IMR-90 (cell line): ENCODE measurements at regions not wholly inside any gene's neighbourhood (a gene's known extent, or its start where the extent isn't known, plus 50 kb on each side); places are given as distances from the start of the nearest gene placed in this dataset.

ENCODE experiments used
- ATAC-seq: fragments of 200-7000 bp; cut with Tn5 transposase; 2 replicates; pipeline ENCODE4 v1.9.1; 2020; ENCODE audit warnings: low read depth, mild to moderate bottlenecking, moderate library complexity
- BruUV-seq: library from RNA; stranded (reverse); fragments of 400-500 nt; replicated peaks from 2 replicates; lab custom pipeline; 2021; lab: Mats Ljungman, UMichigan
- CTCF ChIA-PET: fragments of 300-600 bp; formaldehyde crosslinking; extraction: SDS; loops from one replicate; lab custom pipeline; 2021; ENCODE audit warnings: antibody characterized with exemption; lab: Yijun Ruan, JAX
- POLR2A ChIA-PET: fragments of 300-600 bp; sonication (Branson Sonifier 250); formaldehyde crosslinking; loops from one replicate; lab custom pipeline; 2022; ENCODE audit warnings: antibody characterized with exemption; ENCODE audit not compliant: unreplicated experiment; lab: Charles Lee
- DNase-seq: peaks from one replicate; pipeline ENCODE4 v3.0.0; 2013
- H2AFZ ChIP-seq: replicated peaks from 2 replicates; pipeline ENCODE3; 2013; ENCODE audit warnings: low read length, mild to moderate bottlenecking; ENCODE audit not compliant: poor library complexity
- H2AK5ac ChIP-seq: 2 replicates; pipeline ENCODE4 v1.6.1; 2013; ENCODE audit warnings: low read depth, low read length, inconsistent platforms
- H2AK9ac ChIP-seq: replicated peaks from 2 replicates; pipeline ENCODE3; 2013; ENCODE audit warnings: mild to moderate bottlenecking, low read depth, low read length, moderate library complexity; ENCODE audit not compliant: poor library complexity
- H2BK120ac ChIP-seq: 2 replicates; pipeline ENCODE4 v1.6.1; 2013; ENCODE audit warnings: low read depth, low read length, inconsistent platforms
- H2BK15ac ChIP-seq: 3 replicates; pipeline ENCODE4 v1.6.1; 2013; ENCODE audit warnings: low read depth, low read length, inconsistent platforms
- H2BK20ac ChIP-seq: 2 replicates; pipeline ENCODE4 v1.6.1; 2013; ENCODE audit warnings: low read depth, mild to moderate bottlenecking, inconsistent platforms, low read length, moderate library complexity
- H2BK5ac ChIP-seq: 2 replicates; pipeline ENCODE4 v1.6.1; 2013; ENCODE audit warnings: mild to moderate bottlenecking, low read depth, low read length, inconsistent platforms; ENCODE audit not compliant: poor library complexity, severe bottlenecking
- H3K14ac ChIP-seq: replicated peaks from 2 replicates; pipeline ENCODE4 v1.6.1; 2013; ENCODE audit warnings: low read depth, low read length, inconsistent platforms
- H3K18ac ChIP-seq: 2 replicates; pipeline ENCODE4 v1.6.1; 2013; ENCODE audit warnings: low read depth, low read length, control low read depth
- H3K23ac ChIP-seq: 2 replicates; pipeline ENCODE4 v1.6.1; 2013; ENCODE audit warnings: low read depth, low read length, inconsistent platforms
- H3K27ac ChIP-seq: 2 replicates; pipeline ENCODE4 v1.5.1; 2013; ENCODE audit warnings: mild to moderate bottlenecking, control low read depth, low read length; ENCODE audit not compliant: insufficient read depth
- H3K27me3 ChIP-seq: 2 replicates; pipeline ENCODE4 v1.6.1; 2013; ENCODE audit warnings: low read length; ENCODE audit not compliant: control insufficient read depth, insufficient read depth
- H3K36me3 ChIP-seq: 2 replicates; pipeline ENCODE4 v1.6.1; 2013; ENCODE audit warnings: low read length, mixed read lengths; ENCODE audit not compliant: control insufficient read depth, insufficient read depth
- H3K4ac ChIP-seq: 2 replicates; pipeline ENCODE4 v1.6.1; 2013; ENCODE audit warnings: low read depth, low read length, inconsistent platforms
- H3K4me1 ChIP-seq: 2 replicates; pipeline ENCODE4 v1.6.1; 2013; ENCODE audit warnings: low read length, mixed read lengths; ENCODE audit not compliant: control insufficient read depth, insufficient read depth
- H3K4me2 ChIP-seq: 2 replicates; pipeline ENCODE4 v1.6.1; 2013; ENCODE audit warnings: low read depth, mild to moderate bottlenecking, control low read depth, low read length, moderate library complexity
- H3K4me3 ChIP-seq: 2 replicates; pipeline ENCODE4 v1.5.1; 2013; ENCODE audit warnings: low read depth, mild to moderate bottlenecking, control low read depth, low read length, moderate library complexity; ENCODE audit not compliant: insufficient read depth
- H3K56ac ChIP-seq: 2 replicates; pipeline ENCODE4 v1.6.1; 2013; ENCODE audit warnings: low read length, inconsistent platforms; ENCODE audit not compliant: insufficient read depth; ENCODE audit errors: extremely low read depth
- H3K79me1 ChIP-seq, 2 experiments: 2 replicates each; pipeline ENCODE4 v1.6.1; 2013; ENCODE audit warnings: low read length in 2 of 2, inconsistent platforms in 1 of 2, low read depth in 1 of 2
- H3K9ac ChIP-seq: 2 replicates; pipeline ENCODE4 v1.6.1; 2013; ENCODE audit warnings: low read depth, low read length, control low read depth
- H3K9me1 ChIP-seq: 2 replicates; pipeline ENCODE4 v1.6.1; 2013; ENCODE audit warnings: low read length, inconsistent platforms; ENCODE audit not compliant: insufficient read depth
- H3K9me3 ChIP-seq: 2 replicates; pipeline ENCODE4 v1.6.1; 2013; ENCODE audit warnings: low read length; ENCODE audit not compliant: control insufficient read depth, insufficient read depth
- H4K20me1 ChIP-seq: 2 replicates; pipeline ENCODE4 v1.6.1; 2013; ENCODE audit warnings: low read length, inconsistent platforms; ENCODE audit not compliant: insufficient read depth
- H4K5ac ChIP-seq: 2 replicates; pipeline ENCODE4 v1.6.1; 2013; ENCODE audit warnings: mild to moderate bottlenecking, low read depth, low read length, control low read depth
- H4K8ac ChIP-seq, 2 experiments: 2 replicates each; pipeline ENCODE4 v1.6.1; 2013; ENCODE audit warnings: low read depth in 2 of 2, low read length in 2 of 2, control low read depth in 1 of 2, inconsistent platforms in 1 of 2
- H4K91ac ChIP-seq: 2 replicates; pipeline ENCODE4 v1.6.1; 2013; ENCODE audit warnings: low read depth, low read length, inconsistent platforms; ENCODE audit not compliant: insufficient read depth
- BHLHE40 ChIP-seq: fragments of 150-350 bp; IDR thresholded peaks from 2 replicates; pipeline ENCODE4 v1.6.1; 2016; ENCODE audit warnings: mild to moderate bottlenecking, low read depth, low read length
- CHD1 ChIP-seq: IDR thresholded peaks from 2 replicates; pipeline ENCODE4 v1.6.1; 2012; ENCODE audit warnings: low read depth, low read length, improper control_type of control experiment
- MAFK ChIP-seq: IDR thresholded peaks from 2 replicates; pipeline ENCODE4 v1.6.1; 2012; ENCODE audit warnings: low read depth, low read length, improper control_type of control experiment
- MAZ ChIP-seq: IDR thresholded peaks from 2 replicates; pipeline ENCODE4 v1.6.1; 2012; ENCODE audit warnings: low read depth, mild to moderate bottlenecking, low read length, improper control_type of control experiment, moderate library complexity, borderline replicate concordance
- MXI1 ChIP-seq: IDR thresholded peaks from 2 replicates; pipeline ENCODE4 v1.6.1; 2012; ENCODE audit warnings: low read depth, mild to moderate bottlenecking, low read length, moderate library complexity, borderline replicate concordance
- RAD21 ChIP-seq: IDR thresholded peaks from 2 replicates; pipeline ENCODE4 v1.6.1; 2012; ENCODE audit warnings: low read length, improper control_type of control experiment
- RFX5 ChIP-seq: IDR thresholded peaks from 2 replicates; pipeline ENCODE4 v1.8.0; 2012; ENCODE audit warnings: low read depth, mild to moderate bottlenecking, low read length, moderate library complexity
- SMC3 ChIP-seq: fragments of 150-350 bp; IDR thresholded peaks from 2 replicates; pipeline ENCODE4 v1.6.1; 2016; ENCODE audit warnings: low read depth, mild to moderate bottlenecking, antibody characterized with exemption, low read length, moderate library complexity
- WGBS, 2 experiments: methylation state at CpG; one replicate each; pipeline versions ENCODE4 v1.1.5 to v1.1.7; 2013; ENCODE audit warnings: missing lambda C conversion rate in 2 of 2; ENCODE audit not compliant: insufficient read length in 1 of 2; ENCODE audit errors: extremely low coverage in 2 of 2; 5-methylcytosine and 5-hydroxymethylcytosine counted together
- dilution Hi-C: fragments of 300-500 bp; cut with HindIII; formaldehyde crosslinking; loops from one replicate; pipeline ENCODE4 v1.14.3; 2018; ENCODE audit warnings: low sequenced_read_pairs; ENCODE audit not compliant: unreplicated experiment
- in situ Hi-C: fragments of 300-500 bp; cut with MboI; formaldehyde crosslinking; loops from 3 replicates; pipeline ENCODE4 v1.14.3; 2019; ENCODE audit warnings: low sequenced_read_pairs, inconsistent platforms, mixed read lengths
- intact Hi-C: fragments of 100-400 bp; cut with micrococcal nuclease; formaldehyde crosslinking; loops from 2 replicates; pipeline ENCODE4 v1.10.0; 2022
- TF ChIP-seq, protein P1 (sequence below): conservative IDR thresholded peaks from 2 replicates; pipeline ENCODE4 v1.5.1; 2012; ENCODE audit warnings: mild to moderate bottlenecking, low read depth, low read length, improper control_type of control experiment
- TF ChIP-seq, protein P2 (sequence below): fragments of 150-350 bp; IDR thresholded peaks from 2 replicates; pipeline ENCODE4 v1.6.1; 2017; ENCODE audit warnings: mild to moderate bottlenecking, antibody characterized with exemption, low read length, low read depth

DNA sequence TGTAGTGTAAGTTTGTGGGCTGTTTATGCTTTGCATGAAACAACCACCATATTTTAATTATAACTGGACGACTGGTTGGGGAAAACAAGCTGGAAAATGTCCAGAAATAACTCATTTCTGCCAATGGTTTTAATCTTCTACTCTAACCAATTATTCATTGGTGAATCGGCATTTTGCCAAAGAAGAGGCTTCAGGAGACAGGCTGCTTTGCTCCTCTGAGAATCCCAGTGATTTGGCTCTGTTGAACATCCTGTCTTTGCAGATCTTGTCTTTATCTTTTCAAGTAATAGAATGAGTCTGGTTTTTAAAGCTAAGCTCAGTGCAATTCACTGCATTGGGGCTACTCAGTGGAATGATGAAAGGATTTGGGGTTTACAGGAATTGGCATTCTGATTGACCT, 109.6 kb downstream of the APOB start:
- Histone ChIP-seq H3K14ac (no peak overlapping the region), H3K4me3 (no peak overlapping the region), H3K4ac (no peak overlapping the region), H2AFZ (no peak overlapping the region), H4K91ac (no peak overlapping the region), H3K27me3 (no peaks in the 10 kb centered on the region), H3K18ac (no peak overlapping the region), H3K9me3 (no peaks in the 10 kb centered on the region), H2BK5ac (no peak overlapping the region), H3K9me1 (no peaks in the 10 kb centered on the region), H3K9ac (no peak overlapping the region), H3K4me2 (no peak overlapping the region), H2AK5ac (no peak overlapping the region), H4K8ac (no peak overlapping the region), H3K4me1 (no peaks in the 10 kb centered on the region), H3K56ac (no peak overlapping the region), H2BK120ac (no peak overlapping the region), H3K23ac (no peak overlapping the region), H3K36me3 (no peaks in the 10 kb centered on the region), H2BK15ac (no peak overlapping the region), H3K27ac (no peak overlapping the region), H4K20me1 (no peaks in the 10 kb centered on the region), H2AK9ac (no peak overlapping the region), H2BK20ac (no peak overlapping the region), H3K79me1 (no peaks in the 10 kb centered on the region), H4K5ac (no peak overlapping the region)
- no TSS peak for BruUV-seq
- dilution Hi-C loops = loop anchor here (25.0 kb wide), 1 partner anchor 247 kb away; no protein-coding TSS in a partner anchor
- TF ChIP-seq RAD21 (no peak), MAFK (no peak), MXI1 (no peak), MAZ (no peak), SMC3 (no peak), CHD1 (no peak), BHLHE40 (no peak), RFX5 (no peak)
- TF ChIP-seq, protein P1, sequence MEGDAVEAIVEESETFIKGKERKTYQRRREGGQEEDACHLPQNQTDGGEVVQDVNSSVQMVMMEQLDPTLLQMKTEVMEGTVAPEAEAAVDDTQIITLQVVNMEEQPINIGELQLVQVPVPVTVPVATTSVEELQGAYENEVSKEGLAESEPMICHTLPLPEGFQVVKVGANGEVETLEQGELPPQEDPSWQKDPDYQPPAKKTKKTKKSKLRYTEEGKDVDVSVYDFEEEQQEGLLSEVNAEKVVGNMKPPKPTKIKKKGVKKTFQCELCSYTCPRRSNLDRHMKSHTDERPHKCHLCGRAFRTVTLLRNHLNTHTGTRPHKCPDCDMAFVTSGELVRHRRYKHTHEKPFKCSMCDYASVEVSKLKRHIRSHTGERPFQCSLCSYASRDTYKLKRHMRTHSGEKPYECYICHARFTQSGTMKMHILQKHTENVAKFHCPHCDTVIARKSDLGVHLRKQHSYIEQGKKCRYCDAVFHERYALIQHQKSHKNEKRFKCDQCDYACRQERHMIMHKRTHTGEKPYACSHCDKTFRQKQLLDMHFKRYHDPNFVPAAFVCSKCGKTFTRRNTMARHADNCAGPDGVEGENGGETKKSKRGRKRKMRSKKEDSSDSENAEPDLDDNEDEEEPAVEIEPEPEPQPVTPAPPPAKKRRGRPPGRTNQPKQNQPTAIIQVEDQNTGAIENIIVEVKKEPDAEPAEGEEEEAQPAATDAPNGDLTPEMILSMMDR = no peak
- TF ChIP-seq, protein P2, sequence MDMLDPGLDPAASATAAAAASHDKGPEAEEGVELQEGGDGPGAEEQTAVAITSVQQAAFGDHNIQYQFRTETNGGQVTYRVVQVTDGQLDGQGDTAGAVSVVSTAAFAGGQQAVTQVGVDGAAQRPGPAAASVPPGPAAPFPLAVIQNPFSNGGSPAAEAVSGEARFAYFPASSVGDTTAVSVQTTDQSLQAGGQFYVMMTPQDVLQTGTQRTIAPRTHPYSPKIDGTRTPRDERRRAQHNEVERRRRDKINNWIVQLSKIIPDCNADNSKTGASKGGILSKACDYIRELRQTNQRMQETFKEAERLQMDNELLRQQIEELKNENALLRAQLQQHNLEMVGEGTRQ = no peak
- no CpG with 5 or more reads among the region's 2 CpGs for WGBS, 2 experiments
- intact Hi-C loops = no loop called here
- ChIA-PET CTCF (no interaction called here), POLR2A (no interaction called here)
- in situ Hi-C loops = no loop called here
- DNase-seq = no peak
- ATAC-seq = no peak
